ENCODE measurements at regions not wholly inside any gene's neighbourhood (a gene's known extent, or its start where the extent isn't known, plus 50 kb on each side); places are given as distances from the start of the nearest gene placed in this dataset.

- Mint-ChIP-seq H3K4me3 (no peak overlapping the region), H3K27me3 (peaks cover 10% of the 10 kb centered on the region), H3K27ac (no peak overlapping the region), H3K9me3 (no peaks in the 10 kb centered on the region), H3K36me3 (no peaks in the 10 kb centered on the region), H3K4me1 (no peaks in the 10 kb centered on the region)
- DNase-seq = no peak
- POLR2A ChIA-PET = no interaction called here
- no peak for ATAC-seq (ENCODE audit: low read depth)
Observed at GRCh38 chr1:3981746-3982505, 81.9 kb upstream of the C1orf174 start.

DNA sequence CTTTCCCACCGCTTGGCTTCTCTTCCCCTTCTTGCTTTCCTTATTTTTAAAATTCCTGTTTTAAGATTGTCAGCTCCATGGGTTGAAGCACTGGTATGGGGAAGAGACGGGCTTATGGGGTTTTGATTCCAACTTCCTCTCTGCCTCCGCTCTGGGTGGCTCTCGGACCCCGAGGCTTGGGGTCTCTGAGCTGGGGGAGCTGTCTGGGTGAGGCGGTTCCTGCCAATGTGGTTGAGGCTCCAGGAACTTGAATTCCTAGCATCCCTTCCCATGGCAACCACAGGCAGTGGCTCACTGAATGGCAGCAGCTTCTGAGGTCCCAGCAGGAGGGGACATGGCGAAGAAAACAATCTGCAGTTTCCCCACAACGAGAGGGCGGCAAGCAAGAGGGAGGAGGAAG, 83.1 kb upstream of the C1orf174 start:
- DNase-seq (no peak), ATAC-seq (ENCODE audit: low read depth) (no peak)
- Mint-ChIP-seq H3K27me3 (peaks cover 10% of the 10 kb centered on the region), H3K4me3 (no peak overlapping the region), H3K27ac (no peak overlapping the region), H3K4me1 (no peaks in the 10 kb centered on the region), H3K9me3 (no peaks in the 10 kb centered on the region), H3K36me3 (no peaks in the 10 kb centered on the region)
- POLR2A ChIA-PET = no interaction called here

DNA sequence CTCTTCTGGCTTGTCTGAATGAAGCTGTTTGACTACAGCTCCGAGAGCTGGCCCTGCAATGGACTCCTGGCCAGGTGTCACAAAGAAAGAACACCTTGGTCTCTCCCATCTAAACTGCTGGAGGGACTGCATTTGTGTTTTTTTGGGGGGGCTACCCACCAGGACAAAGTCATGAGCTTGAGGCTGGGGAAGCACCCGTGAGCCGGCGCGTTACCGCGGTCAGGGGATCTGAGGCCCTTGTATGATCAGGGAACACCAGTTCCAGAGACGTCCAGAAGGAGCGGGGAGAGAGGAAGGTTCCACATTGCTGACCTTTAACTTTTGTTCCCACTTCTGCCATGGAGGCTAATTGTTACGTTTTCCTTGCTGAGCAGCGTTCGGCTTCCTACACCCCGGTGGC, 84.5 kb upstream of the C1orf174 start:
- Mint-ChIP-seq H3K36me3 (no peaks in the 10 kb centered on the region), H3K4me3 (no peak overlapping the region), H3K27ac (no peak overlapping the region), H3K9me3 (no peaks in the 10 kb centered on the region), H3K4me1 (no peaks in the 10 kb centered on the region), H3K27me3 (peaks cover 7% of the 10 kb centered on the region)
- POLR2A ChIA-PET = no interaction called here
- ATAC-seq (ENCODE audit: low read depth) (no peak), DNase-seq (no peak)

- no peaks in the 10 kb centered on the region for H3K4me1 Mint-ChIP-seq
- POLR2A ChIA-PET = no interaction called here
Observed at GRCh38 chr1:3986686-3987218, 86.7 kb upstream of the C1orf174 start.

DNA sequence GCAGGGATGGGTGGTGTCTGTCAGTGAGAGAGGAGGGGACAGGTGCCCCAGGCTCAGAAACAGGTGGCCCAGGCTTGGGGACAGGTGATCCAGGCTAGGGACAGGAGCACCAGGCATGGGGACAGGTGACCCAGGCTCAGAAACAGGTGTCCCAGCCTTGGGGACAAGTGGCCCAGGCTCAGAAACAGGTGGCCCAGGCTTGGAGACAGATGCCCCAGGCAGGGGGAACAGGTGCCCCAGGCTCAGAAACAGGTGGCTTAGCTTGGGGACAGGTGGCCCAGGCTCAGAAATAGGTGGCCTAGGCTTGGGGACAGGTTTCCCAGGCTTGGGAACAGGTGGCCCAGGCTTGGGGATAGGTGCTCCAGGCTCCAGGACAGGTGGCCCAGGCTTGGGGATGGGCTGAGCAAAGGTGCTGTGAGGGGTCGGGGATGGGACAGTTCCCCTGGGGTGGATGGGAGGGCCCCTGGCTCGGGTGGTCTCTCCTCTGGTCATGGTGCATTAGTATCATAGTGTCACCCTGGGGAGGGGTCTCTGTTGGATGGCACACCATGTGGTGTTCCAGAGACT, 87.7 kb upstream of the C1orf174 start:
- Mint-ChIP-seq H3K27ac (no peak overlapping the region), H3K27me3 (peaks cover 7% of the 10 kb centered on the region), H3K9me3 (peaks cover 7% of the 10 kb centered on the region), H3K4me3 (no peak overlapping the region), H3K36me3 (no peaks in the 10 kb centered on the region), H3K4me1 (no peaks in the 10 kb centered on the region)
- ATAC-seq (ENCODE audit: low read depth) = no peak
- no peak for DNase-seq
- POLR2A ChIA-PET = no interaction called here

More at GRCh38 chr1:3986686-3987218, 86.7 kb upstream of the C1orf174 start:
- ATAC-seq (ENCODE audit: low read depth) (no peak), DNase-seq (no peak)
- Mint-ChIP-seq H3K4me3 (no peak overlapping the region), H3K27me3 (peaks cover 5% of the 10 kb centered on the region), H3K9me3 (peaks cover 2% of the 10 kb centered on the region), H3K36me3 (no peaks in the 10 kb centered on the region), H3K27ac (no peak overlapping the region)

- Mint-ChIP-seq H3K27ac (no peak overlapping the region), H3K4me3 (no peak overlapping the region), H3K36me3 (no peaks in the 10 kb centered on the region), H3K4me1 (no peaks in the 10 kb centered on the region), H3K27me3 (peaks cover 5% of the 10 kb centered on the region), H3K9me3 (peaks cover 7% of the 10 kb centered on the region)
- no peak for ATAC-seq (ENCODE audit: low read depth)
- DNase-seq = no peak
- POLR2A ChIA-PET = no interaction called here
Observed at GRCh38 chr1:3988431-3988830, 88.4 kb upstream of the C1orf174 start.

- Mint-ChIP-seq H3K4me3 (no peak overlapping the region), H3K27ac (no peak overlapping the region), H3K36me3 (no peaks in the 10 kb centered on the region), H3K4me1 (no peaks in the 10 kb centered on the region), H3K27me3 (peaks cover 4% of the 10 kb centered on the region), H3K9me3 (peaks cover 7% of the 10 kb centered on the region)
- DNase-seq = no peak
- POLR2A ChIA-PET = no interaction called here
- ATAC-seq (ENCODE audit: low read depth) = no peak
Observed at GRCh38 chr1:3989465-3989864, 89.4 kb upstream of the C1orf174 start.

DNA sequence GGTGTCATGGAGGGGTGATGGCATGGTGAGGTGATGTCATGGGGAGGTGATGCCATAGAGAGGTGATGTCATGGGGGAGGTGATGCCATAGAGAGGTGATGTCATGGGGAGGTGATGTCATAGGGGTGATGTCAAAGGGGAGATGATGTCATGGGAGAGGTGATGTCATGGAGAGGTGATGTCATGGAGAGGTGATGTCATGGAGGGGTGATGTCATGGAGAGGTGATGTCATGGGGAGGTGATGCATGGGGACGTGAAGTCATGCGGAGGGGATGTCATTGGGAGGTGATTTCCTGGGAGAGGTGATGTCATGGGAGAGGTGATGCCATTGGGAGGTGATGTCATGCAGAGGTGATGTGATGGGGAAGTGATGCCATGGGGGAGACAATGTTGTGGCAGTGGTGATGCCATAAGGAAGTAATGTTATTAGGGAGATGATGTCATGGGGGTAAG, 92.1 kb upstream of the C1orf174 start:
- Mint-ChIP-seq H3K4me1 (no peaks in the 10 kb centered on the region), H3K27me3 (peaks cover 4% of the 10 kb centered on the region), H3K36me3 (no peaks in the 10 kb centered on the region), H3K9me3 (peaks cover 7% of the 10 kb centered on the region), H3K4me3 (no peak overlapping the region), H3K27ac (no peak overlapping the region)
- no peak for DNase-seq
- POLR2A ChIA-PET = no interaction called here
- no peak for ATAC-seq (ENCODE audit: low read depth)

- POLR2A ChIA-PET = no interaction called here
- no peak for DNase-seq
- H3K4me3 Mint-ChIP-seq = no peak overlapping the region
- H3K27ac Mint-ChIP-seq = no peak overlapping the region
- H3K27me3 Mint-ChIP-seq = peaks cover 4% of the 10 kb centered on the region
- no peaks in the 10 kb centered on the region for H3K36me3 Mint-ChIP-seq
- peaks cover 7% of the 10 kb centered on the region for H3K9me3 Mint-ChIP-seq
- no peak for ATAC-seq (ENCODE audit: low read depth)
- no peaks in the 10 kb centered on the region for H3K4me1 Mint-ChIP-seq
Observed at GRCh38 chr1:3992746-3993145, 92.7 kb upstream of the C1orf174 start.

DNA sequence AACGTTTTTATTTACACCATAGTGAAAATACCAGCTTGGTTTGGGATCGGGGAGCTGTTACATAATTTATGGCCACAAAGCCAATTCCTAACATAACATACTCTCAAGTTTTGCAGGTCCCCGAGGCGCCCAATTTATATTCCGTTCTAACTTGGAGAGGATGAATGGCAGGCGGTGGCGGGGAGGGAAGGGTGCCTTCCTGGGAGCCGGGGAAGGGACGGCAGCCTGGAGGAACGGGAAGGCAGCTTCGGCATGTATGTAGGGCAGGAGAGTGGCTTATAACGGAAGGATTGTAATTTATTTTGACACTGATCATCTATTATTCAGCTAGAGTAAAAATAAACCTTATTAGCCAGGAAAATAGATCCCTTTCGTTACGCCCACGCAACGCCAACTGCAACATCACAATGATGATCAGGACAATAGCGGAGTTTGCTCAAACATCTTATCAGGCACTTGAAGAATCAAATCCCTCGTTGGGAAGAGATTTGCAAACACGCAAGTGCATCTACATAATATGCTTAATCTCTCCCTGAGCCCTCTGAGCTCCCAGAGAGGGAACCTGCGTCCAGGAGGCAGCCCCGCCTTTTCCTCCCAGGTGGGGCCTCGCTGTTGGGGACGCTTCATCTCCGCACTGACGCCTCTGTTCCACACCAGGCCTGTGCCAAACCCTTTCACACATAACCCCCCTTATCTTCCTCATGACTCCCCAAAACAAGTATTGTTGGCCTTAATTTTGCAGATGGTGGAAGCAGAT, 93.7 kb upstream of the C1orf174 start:
- DNase-seq (no peak), ATAC-seq (ENCODE audit: low read depth) (no peak)
- Mint-ChIP-seq H3K36me3 (no peaks in the 10 kb centered on the region), H3K27me3 (peaks cover 7% of the 10 kb centered on the region), H3K9me3 (peaks cover 7% of the 10 kb centered on the region), H3K27ac (no peak overlapping the region), H3K4me1 (no peaks in the 10 kb centered on the region), H3K4me3 (no peak overlapping the region)
- POLR2A ChIA-PET = no interaction called here

GRCh38 chr1:3995141-3995780, 95.2 kb upstream of the C1orf174 start:
- peaks cover 7% of the 10 kb centered on the region for H3K27me3 Mint-ChIP-seq
- no peak overlapping the region for H3K4me3 Mint-ChIP-seq
- no peaks in the 10 kb centered on the region for H3K4me1 Mint-ChIP-seq

DNA sequence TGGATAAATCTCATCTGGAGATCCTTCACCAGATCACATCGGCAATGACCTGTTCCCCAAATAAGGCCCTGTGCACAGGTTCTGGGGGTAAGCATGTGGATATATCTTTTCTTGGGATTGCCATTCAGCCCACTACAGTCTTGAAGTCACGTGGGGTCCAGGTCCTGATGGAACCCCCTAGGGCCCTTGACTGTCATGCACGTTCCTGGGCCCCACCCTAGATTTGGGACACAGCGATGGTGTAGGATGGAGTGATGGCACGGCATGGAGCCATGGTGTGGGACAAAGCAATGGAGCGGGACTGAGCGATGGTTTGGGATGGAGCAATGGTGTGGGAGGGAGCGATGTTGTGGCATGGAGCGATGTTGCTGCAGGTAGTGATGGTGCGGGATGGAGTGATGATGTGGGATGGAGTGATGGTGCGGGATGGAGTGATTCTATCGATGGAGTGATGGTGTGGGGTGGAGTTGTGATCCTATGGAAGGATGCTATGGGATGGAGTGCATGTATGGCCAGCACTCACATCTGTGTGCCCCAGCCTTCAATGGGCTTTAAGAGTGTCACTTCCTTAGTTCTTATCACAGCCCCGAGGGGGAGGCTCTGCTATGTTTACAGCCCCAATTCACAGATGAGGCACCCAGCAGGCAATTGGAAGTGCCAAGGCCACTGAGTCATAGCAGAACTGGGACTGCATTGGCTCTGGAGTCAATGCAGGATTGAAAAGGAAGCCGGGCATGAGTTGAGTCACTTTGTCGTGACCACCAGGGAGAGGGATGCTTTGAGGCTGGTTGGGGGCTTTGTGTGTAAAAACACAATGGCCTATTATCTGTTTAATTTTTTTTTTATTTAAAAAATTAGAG, 97.0 kb upstream of the C1orf174 start:
- POLR2A ChIA-PET = no interaction called here
- Mint-ChIP-seq H3K27me3 (peaks cover 6% of the 10 kb centered on the region), H3K27ac (no peak overlapping the region), H3K4me1 (no peaks in the 10 kb centered on the region), H3K4me3 (no peak overlapping the region), H3K36me3 (no peaks in the 10 kb centered on the region), H3K9me3 (peaks cover 3% of the 10 kb centered on the region)
- ATAC-seq (ENCODE audit: low read depth) (no peak), DNase-seq (no peak)

More at GRCh38 chr1:3995141-3995780, 95.2 kb upstream of the C1orf174 start:
- no peak for ATAC-seq (ENCODE audit: low read depth)
- POLR2A ChIA-PET = no interaction called here
- no peak for DNase-seq
- H3K9me3 Mint-ChIP-seq = peaks cover 7% of the 10 kb centered on the region
- H3K27ac Mint-ChIP-seq = no peak overlapping the region
- no peaks in the 10 kb centered on the region for H3K36me3 Mint-ChIP-seq

GRCh38 chr1:3998086-3998485, 98.0 kb upstream of the C1orf174 start:
- Mint-ChIP-seq H3K9me3 (no peaks in the 10 kb centered on the region), H3K36me3 (no peaks in the 10 kb centered on the region), H3K27ac (no peak overlapping the region), H3K4me3 (no peak overlapping the region), H3K27me3 (peaks cover 4% of the 10 kb centered on the region), H3K4me1 (no peaks in the 10 kb centered on the region)
- DNase-seq (no peak), ATAC-seq (ENCODE audit: low read depth) (no peak)
- POLR2A ChIA-PET = no interaction called here

Measured in activated naive CD8-positive, alpha-beta T cell treated with anti-CD3 and anti-CD28 coated beads, Interleukin-2, amount 10 ng/mL, durations not matched to agents 7 days and 5 days (primary cell).